DMS153 (cell line): ENCODE measurements at regions not wholly inside any gene's neighbourhood (a gene's known extent, or its start where the extent isn't known, plus 50 kb on each side); places are given as distances from the start of the nearest gene placed in this dataset.

Source experiments
- DNase-seq: peaks from one replicate; lab custom pipeline; 2025; lab: John Stamatoyannopoulos, UW

- no peak for DNase-seq
These were observed 122.4 kb upstream of the MSX2 start for GRCh38 chr5:174601946-174602345.

GRCh38 chr5:174606153-174606552 is 118.2 kb upstream of the MSX2 start:
- no peak for DNase-seq

- no peak for DNase-seq
These were observed 117.7 kb upstream of the MSX2 start for GRCh38 chr5:174606646-174607045.

- no peak for DNase-seq
These were observed 117.2 kb upstream of the MSX2 start for GRCh38 chr5:174607205-174607604.

GRCh38 chr5:174607916-174608315 is 116.5 kb upstream of the MSX2 start:
- no peak for DNase-seq

GRCh38 chr5:174608631-174609097 is 115.7 kb upstream of the MSX2 start:
- no peak for DNase-seq

- no peak for DNase-seq
These were observed 115.3 kb upstream of the MSX2 start for GRCh38 chr5:174609116-174609515.

- no peak for DNase-seq
These were observed 113.4 kb upstream of the MSX2 start for GRCh38 chr5:174610968-174611367.

- no peak for DNase-seq
These were observed 111.7 kb upstream of the MSX2 start for GRCh38 chr5:174612686-174613085.

GRCh38 chr5:174614500-174615135 is 109.8 kb upstream of the MSX2 start:
- DNase-seq = no peak

GRCh38 chr5:174616036-174616435 is 108.3 kb upstream of the MSX2 start:
- DNase-seq = no peak

GRCh38 chr5:174617285-174617684 is 107.1 kb upstream of the MSX2 start:
- DNase-seq = no peak

GRCh38 chr5:174617910-174618309 is 106.5 kb upstream of the MSX2 start:
- DNase-seq = no peak

GRCh38 chr5:174618589-174618988 is 105.8 kb upstream of the MSX2 start:
- DNase-seq = no peak

- DNase-seq = no peak
These were observed 102.3 kb upstream of the MSX2 start for GRCh38 chr5:174622067-174622466.

GRCh38 chr5:174623018-174623417 is 101.4 kb upstream of the MSX2 start:
- no peak for DNase-seq

GRCh38 chr5:174623433-174624019 is 100.9 kb upstream of the MSX2 start:
- peak; percentile 40 for DNase-seq

GRCh38 chr5:174624733-174625522 is 99.5 kb upstream of the MSX2 start:
- DNase-seq = no peak

GRCh38 chr5:174625591-174626350 is 98.6 kb upstream of the MSX2 start:
- DNase-seq = no peak

GRCh38 chr5:174626369-174626920 is 97.9 kb upstream of the MSX2 start:
- DNase-seq = no peak

GRCh38 chr5:174636094-174636493 is 88.3 kb upstream of the MSX2 start:
- no peak for DNase-seq

- no peak for DNase-seq
These were observed 81.5 kb upstream of the MSX2 start for GRCh38 chr5:174642816-174643405.
